ENCODE measurements at regions not wholly inside any gene's neighbourhood (a gene's known extent, or its start where the extent isn't known, plus 50 kb on each side); places are given as distances from the start of the nearest gene placed in this dataset.
"Not testable (repeated sequence)": the region's sequence is repeated elsewhere in the genome, so short reads cannot be mapped to it uniquely, and the experiment has no call there.

- H3K27ac ChIP-seq = no peak overlapping the region
- no peak for TF ChIP-seq CTCF (IDR thresholded peaks at IDR 0.05)
Observed at GRCh38 chr16:13359835-13360234, 458.4 kb downstream of the SHISA9 start.

- TF ChIP-seq ZFX (IDR thresholded peaks at IDR 0.05; ENCODE audit: borderline replicate concordance) = no peak
- no peak for TF ChIP-seq CTCF (IDR thresholded peaks at IDR 0.05)
- H3K27ac ChIP-seq = no peak overlapping the region
Observed at GRCh38 chr16:13372421-13372820, 471.0 kb downstream of the SHISA9 start.

- H3K27ac ChIP-seq = no peak overlapping the region
- no peak for TF ChIP-seq ZFX (IDR thresholded peaks at IDR 0.05; ENCODE audit: borderline replicate concordance)
- TF ChIP-seq CTCF (IDR thresholded peaks at IDR 0.05) = no peak
Observed at GRCh38 chr16:13376174-13376573, 474.8 kb downstream of the SHISA9 start.

GRCh38 chr16:13377143-13377542, 475.7 kb downstream of the SHISA9 start:
- H3K27ac ChIP-seq = no peak overlapping the region
- TF ChIP-seq ZFX (IDR thresholded peaks at IDR 0.05; ENCODE audit: borderline replicate concordance) = no peak
- TF ChIP-seq CTCF (IDR thresholded peaks at IDR 0.05) = no peak

GRCh38 chr16:13378151-13378550, 476.8 kb downstream of the SHISA9 start:
- no peak overlapping the region for H3K27ac ChIP-seq
- TF ChIP-seq ZFX (IDR thresholded peaks at IDR 0.05; ENCODE audit: borderline replicate concordance) (no peak), CTCF (IDR thresholded peaks at IDR 0.05) (no peak)

GRCh38 chr16:13379266-13379665, 477.9 kb downstream of the SHISA9 start:
- no peak overlapping the region for H3K27ac ChIP-seq
- TF ChIP-seq CTCF (IDR thresholded peaks at IDR 0.05) (no peak), ZFX (IDR thresholded peaks at IDR 0.05; ENCODE audit: borderline replicate concordance) (no peak)

GRCh38 chr16:13385156-13386040, 484.0 kb downstream of the SHISA9 start:
- H3K27ac ChIP-seq = not testable (repeated sequence)

All from 22Rv1 (cell line).